ENCODE measurements at regions not wholly inside any gene's neighbourhood (a gene's known extent, or its start where the extent isn't known, plus 50 kb on each side); places are given as distances from the start of the nearest gene placed in this dataset.

GRCh38 chr15:94749811-94750617 is 518.7 kb downstream of the MCTP2 start:
- Histone ChIP-seq H2AFZ (ENCODE audit: low read length) (no peak overlapping the region), H3K27ac (ENCODE audit: low read length) (no peak overlapping the region), H3K27me3 (ENCODE audit: low read length) (no peaks in the 10 kb centered on the region), H4K20me1 (ENCODE audit: insufficient read depth, low read depth, low read length) (no peaks in the 10 kb centered on the region), H3K4me2 (ENCODE audit: low read depth, low read length, poor library complexity, severe bottlenecking) (no peak overlapping the region), H3K9ac (ENCODE audit: low read length) (no peak overlapping the region), H3K4me3 (ENCODE audit: low read length) (no peak overlapping the region), H3K36me3 (ENCODE audit: insufficient read depth, low read length) (no peaks in the 10 kb centered on the region), H3K4me1 (ENCODE audit: low read length) (peaks cover 5% of the 10 kb centered on the region), H3K79me2 (ENCODE audit: low read length) (no peaks in the 10 kb centered on the region), H3K9me2 (replicated peaks; ENCODE audit: insufficient read depth, low read length) (no peaks in the 10 kb centered on the region), H3K9me3 (ENCODE audit: low read length) (no peaks in the 10 kb centered on the region)
- DNase-seq: peak; percentile 54

- Histone ChIP-seq H3K36me3 (ENCODE audit: insufficient read depth, low read length) (no peaks in the 10 kb centered on the region), H3K79me2 (ENCODE audit: low read length) (no peaks in the 10 kb centered on the region), H3K9ac (ENCODE audit: low read length) (no peak overlapping the region), H3K27me3 (ENCODE audit: low read length) (no peaks in the 10 kb centered on the region), H3K9me2 (replicated peaks; ENCODE audit: insufficient read depth, low read length) (no peaks in the 10 kb centered on the region), H4K20me1 (ENCODE audit: insufficient read depth, low read depth, low read length) (no peaks in the 10 kb centered on the region), H3K4me1 (ENCODE audit: low read length) (no peaks in the 10 kb centered on the region), H3K27ac (ENCODE audit: low read length) (no peak overlapping the region), H3K4me3 (ENCODE audit: low read length) (no peak overlapping the region), H2AFZ (ENCODE audit: low read length) (no peak overlapping the region), H3K9me3 (ENCODE audit: low read length) (no peaks in the 10 kb centered on the region), H3K4me2 (ENCODE audit: low read depth, low read length, poor library complexity, severe bottlenecking) (no peak overlapping the region)
- DNase-seq: no peak
Measured at GRCh38 chr15:94760348-94760747, 529.0 kb downstream of the MCTP2 start.

- H3K27ac ChIP-seq (ENCODE audit: low read length): no peak overlapping the region
- no peaks in the 10 kb centered on the region for H3K4me1 ChIP-seq (ENCODE audit: low read length)
- H3K4me2 ChIP-seq (ENCODE audit: low read depth, low read length, poor library complexity, severe bottlenecking): no peak overlapping the region
- no peak for DNase-seq
- no peaks in the 10 kb centered on the region for H4K20me1 ChIP-seq (ENCODE audit: insufficient read depth, low read depth, low read length)
- no peak overlapping the region for H3K4me3 ChIP-seq (ENCODE audit: low read length)
- H3K9me2 ChIP-seq (replicated peaks; ENCODE audit: insufficient read depth, low read length): no peaks in the 10 kb centered on the region
- H2AFZ ChIP-seq (ENCODE audit: low read length): no peak overlapping the region
- H3K9me3 ChIP-seq (ENCODE audit: low read length): no peaks in the 10 kb centered on the region
- no peak overlapping the region for H3K9ac ChIP-seq (ENCODE audit: low read length)
- H3K27me3 ChIP-seq (ENCODE audit: low read length): no peaks in the 10 kb centered on the region
- no peaks in the 10 kb centered on the region for H3K36me3 ChIP-seq (ENCODE audit: insufficient read depth, low read length)
- H3K79me2 ChIP-seq (ENCODE audit: low read length): no peaks in the 10 kb centered on the region
Measured at GRCh38 chr15:94761574-94761973, 530.2 kb downstream of the MCTP2 start.

- Histone ChIP-seq H3K9me2 (replicated peaks; ENCODE audit: insufficient read depth, low read length) (no peaks in the 10 kb centered on the region), H3K4me3 (ENCODE audit: low read length) (no peak overlapping the region)
- no peak for DNase-seq
Measured at GRCh38 chr15:94769089-94769488, 537.7 kb downstream of the MCTP2 start.

GRCh38 chr15:94770199-94770598 is 538.8 kb downstream of the MCTP2 start:
- no peak overlapping the region for H3K4me3 ChIP-seq (ENCODE audit: low read length)
- H2AFZ ChIP-seq (ENCODE audit: low read length): no peak overlapping the region
- no peak overlapping the region for H3K27ac ChIP-seq (ENCODE audit: low read length)
- H3K9me3 ChIP-seq (ENCODE audit: low read length): no peaks in the 10 kb centered on the region
- H4K20me1 ChIP-seq (ENCODE audit: insufficient read depth, low read depth, low read length): no peaks in the 10 kb centered on the region
- H3K9ac ChIP-seq (ENCODE audit: low read length): no peak overlapping the region
- no peak for DNase-seq
- no peaks in the 10 kb centered on the region for H3K79me2 ChIP-seq (ENCODE audit: low read length)
- no peaks in the 10 kb centered on the region for H3K27me3 ChIP-seq (ENCODE audit: low read length)
- no peaks in the 10 kb centered on the region for H3K36me3 ChIP-seq (ENCODE audit: insufficient read depth, low read length)
- no peaks in the 10 kb centered on the region for H3K9me2 ChIP-seq (replicated peaks; ENCODE audit: insufficient read depth, low read length)
- H3K4me2 ChIP-seq (ENCODE audit: low read depth, low read length, poor library complexity, severe bottlenecking): no peak overlapping the region
- no peaks in the 10 kb centered on the region for H3K4me1 ChIP-seq (ENCODE audit: low read length)

More at GRCh38 chr15:94769089-94769488, 537.7 kb downstream of the MCTP2 start:
- Histone ChIP-seq H2AFZ (ENCODE audit: low read length) (no peak overlapping the region), H3K4me1 (ENCODE audit: low read length) (no peaks in the 10 kb centered on the region), H3K79me2 (ENCODE audit: low read length) (no peaks in the 10 kb centered on the region), H3K9me3 (ENCODE audit: low read length) (no peaks in the 10 kb centered on the region), H3K27me3 (ENCODE audit: low read length) (no peaks in the 10 kb centered on the region), H3K27ac (ENCODE audit: low read length) (no peak overlapping the region), H3K36me3 (ENCODE audit: insufficient read depth, low read length) (no peaks in the 10 kb centered on the region), H4K20me1 (ENCODE audit: insufficient read depth, low read depth, low read length) (no peaks in the 10 kb centered on the region), H3K4me2 (ENCODE audit: low read depth, low read length, poor library complexity, severe bottlenecking) (no peak overlapping the region), H3K9ac (ENCODE audit: low read length) (no peak overlapping the region)

GRCh38 chr15:94777037-94777436 is 545.7 kb downstream of the MCTP2 start:
- no peak for DNase-seq
- no peaks in the 10 kb centered on the region for H3K36me3 ChIP-seq (ENCODE audit: insufficient read depth, low read length)
- H3K27me3 ChIP-seq (ENCODE audit: low read length): no peaks in the 10 kb centered on the region
- H2AFZ ChIP-seq (ENCODE audit: low read length): no peak overlapping the region
- H3K9me3 ChIP-seq (ENCODE audit: low read length): no peaks in the 10 kb centered on the region; the same call in 1 of the 2 replicates
- H3K4me2 ChIP-seq (ENCODE audit: low read depth, low read length, poor library complexity, severe bottlenecking): no peak overlapping the region
- no peaks in the 10 kb centered on the region for H3K9me2 ChIP-seq (replicated peaks; ENCODE audit: insufficient read depth, low read length)
- no peaks in the 10 kb centered on the region for H4K20me1 ChIP-seq (ENCODE audit: insufficient read depth, low read depth, low read length)
- H3K9ac ChIP-seq (ENCODE audit: low read length): no peak overlapping the region
- H3K27ac ChIP-seq (ENCODE audit: low read length): no peak overlapping the region
- no peaks in the 10 kb centered on the region for H3K4me1 ChIP-seq (ENCODE audit: low read length)
- no peaks in the 10 kb centered on the region for H3K79me2 ChIP-seq (ENCODE audit: low read length)
- no peak overlapping the region for H3K4me3 ChIP-seq (ENCODE audit: low read length)

- Histone ChIP-seq H3K36me3 (ENCODE audit: insufficient read depth, low read length) (no peaks in the 10 kb centered on the region), H3K79me2 (ENCODE audit: low read length) (no peaks in the 10 kb centered on the region), H3K9me2 (replicated peaks; ENCODE audit: insufficient read depth, low read length) (no peaks in the 10 kb centered on the region), H3K27ac (ENCODE audit: low read length) (no peak overlapping the region), H3K4me3 (ENCODE audit: low read length) (no peak overlapping the region), H2AFZ (ENCODE audit: low read length) (no peak overlapping the region), H3K9me3 (ENCODE audit: low read length) (no peaks in the 10 kb centered on the region; the same call in 1 of the 2 replicates), H3K4me1 (ENCODE audit: low read length) (no peaks in the 10 kb centered on the region), H3K9ac (ENCODE audit: low read length) (no peak overlapping the region), H4K20me1 (ENCODE audit: insufficient read depth, low read depth, low read length) (no peaks in the 10 kb centered on the region), H3K4me2 (ENCODE audit: low read depth, low read length, poor library complexity, severe bottlenecking) (no peak overlapping the region), H3K27me3 (ENCODE audit: low read length) (no peaks in the 10 kb centered on the region)
- no peak for DNase-seq
Measured at GRCh38 chr15:94778840-94779239, 547.5 kb downstream of the MCTP2 start.

- H3K4me2 ChIP-seq (ENCODE audit: low read depth, low read length, poor library complexity, severe bottlenecking): no peak overlapping the region
- H2AFZ ChIP-seq (ENCODE audit: low read length): no peak overlapping the region
- DNase-seq: no peak
- H4K20me1 ChIP-seq (ENCODE audit: insufficient read depth, low read depth, low read length): no peaks in the 10 kb centered on the region
- no peak overlapping the region for H3K27ac ChIP-seq (ENCODE audit: low read length)
- H3K4me1 ChIP-seq (ENCODE audit: low read length): no peaks in the 10 kb centered on the region
- no peak overlapping the region for H3K9ac ChIP-seq (ENCODE audit: low read length)
- H3K36me3 ChIP-seq (ENCODE audit: insufficient read depth, low read length): no peaks in the 10 kb centered on the region
- H3K4me3 ChIP-seq (ENCODE audit: low read length): no peak overlapping the region
- no peaks in the 10 kb centered on the region; the same call in 1 of the 2 replicates for H3K9me3 ChIP-seq (ENCODE audit: low read length)
- no peaks in the 10 kb centered on the region for H3K9me2 ChIP-seq (replicated peaks; ENCODE audit: insufficient read depth, low read length)
- H3K27me3 ChIP-seq (ENCODE audit: low read length): no peaks in the 10 kb centered on the region
- no peaks in the 10 kb centered on the region for H3K79me2 ChIP-seq (ENCODE audit: low read length)
Measured at GRCh38 chr15:94780166-94780565, 548.8 kb downstream of the MCTP2 start.

Measured in Karpas-422 (cell line).